HFFc6 (cell line): ENCODE measurements at regions not wholly inside any gene's neighbourhood (a gene's known extent, or its start where the extent isn't known, plus 50 kb on each side); places are given as distances from the start of the nearest gene placed in this dataset.
A peak's percentile ranks its signal among the peaks of the same experiment; 100 is the strongest.

ENCODE experiments used
- DNase-seq: peaks from one replicate; pipeline ENCODE4 v3.0.0-alpha.2; 2018
- H3K27ac Mint-ChIP-seq: 2 replicates; pipeline ENCODE4 v1.8.0; 2020; ENCODE audit warnings: mild to moderate bottlenecking, mixed read lengths
- H3K27me3 Mint-ChIP-seq: 2 replicates; pipeline ENCODE4 v1.8.0; 2021; ENCODE audit warnings: mild to moderate bottlenecking, moderate library complexity, mixed read lengths; ENCODE audit not compliant: insufficient read depth
- H3K36me3 Mint-ChIP-seq: 2 replicates; pipeline ENCODE4 v1.8.0; 2021; ENCODE audit warnings: low read depth, mixed read lengths
- H3K4me1 Mint-ChIP-seq: 2 replicates; pipeline ENCODE4 v1.8.0; 2020; ENCODE audit warnings: low read depth, mixed read lengths
- H3K4me3 Mint-ChIP-seq: 2 replicates; pipeline ENCODE4 v1.8.0; 2020; ENCODE audit warnings: mild to moderate bottlenecking, moderate library complexity, mixed read lengths
- H3K9me3 Mint-ChIP-seq: 2 replicates; pipeline ENCODE4 v1.8.0; 2020; ENCODE audit warnings: mild to moderate bottlenecking, mixed read lengths
- CTCF ChIP-seq: fragments of 200-600 bp; sonication (generic); IDR thresholded peaks from 2 replicates; pipeline ENCODE4 v1.5.0; 2021; ENCODE audit warnings: antibody characterized with exemption, mild to moderate bottlenecking

- Mint-ChIP-seq H3K4me1 (no peaks in the 10 kb centered on the region), H3K27ac (no peak overlapping the region), H3K27me3 (peaks cover 1% of the 10 kb centered on the region; the same call in 1 of the 2 replicates), H3K4me3 (no peak overlapping the region), H3K36me3 (no peaks in the 10 kb centered on the region), H3K9me3 (peaks cover 63% of the 10 kb centered on the region)
- DNase-seq, result no peak
- no peak for TF ChIP-seq CTCF
Observed at GRCh38 chr2:16774091-16774490, 108.5 kb upstream of the CYRIA start.

DNA sequence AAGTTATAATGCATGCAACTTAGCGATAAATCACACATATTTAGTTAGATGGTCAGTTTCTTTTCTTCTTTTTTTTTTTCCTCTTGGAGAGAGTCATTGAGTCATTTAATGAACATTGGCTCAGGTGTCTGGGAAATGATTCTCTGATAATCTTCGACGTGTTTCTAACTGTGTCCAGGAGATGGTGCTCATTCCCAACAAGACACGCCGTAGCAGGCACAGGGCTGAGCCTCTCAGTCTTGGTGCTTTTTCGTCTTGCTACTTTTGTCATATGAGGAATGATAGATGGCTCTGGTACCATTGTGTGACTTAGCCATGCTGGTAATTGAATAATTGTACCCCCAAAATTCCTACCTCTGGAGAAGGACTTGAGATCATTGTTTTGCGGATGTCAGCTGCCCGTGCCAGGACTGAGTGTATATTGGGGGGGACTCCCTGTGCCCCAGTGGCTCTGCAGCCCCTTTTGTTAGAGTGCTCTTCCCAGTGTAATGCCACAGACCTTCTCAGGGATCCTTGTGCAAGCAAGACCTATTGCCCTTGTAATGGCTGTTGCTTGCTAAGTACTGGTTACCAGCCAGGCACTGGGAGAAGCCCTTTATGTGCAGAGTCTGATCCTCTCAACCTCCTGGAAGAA, 107.6 kb upstream of the CYRIA start:
- Mint-ChIP-seq H3K4me3 (no peak overlapping the region), H3K27ac (no peak overlapping the region), H3K36me3 (no peaks in the 10 kb centered on the region), H3K4me1 (no peaks in the 10 kb centered on the region), H3K27me3 (no peaks in the 10 kb centered on the region), H3K9me3 (peaks cover 57% of the 10 kb centered on the region)
- no peak for DNase-seq
- TF ChIP-seq CTCF, result peak; percentile 43; the same call in 1 of the 2 replicates

DNA sequence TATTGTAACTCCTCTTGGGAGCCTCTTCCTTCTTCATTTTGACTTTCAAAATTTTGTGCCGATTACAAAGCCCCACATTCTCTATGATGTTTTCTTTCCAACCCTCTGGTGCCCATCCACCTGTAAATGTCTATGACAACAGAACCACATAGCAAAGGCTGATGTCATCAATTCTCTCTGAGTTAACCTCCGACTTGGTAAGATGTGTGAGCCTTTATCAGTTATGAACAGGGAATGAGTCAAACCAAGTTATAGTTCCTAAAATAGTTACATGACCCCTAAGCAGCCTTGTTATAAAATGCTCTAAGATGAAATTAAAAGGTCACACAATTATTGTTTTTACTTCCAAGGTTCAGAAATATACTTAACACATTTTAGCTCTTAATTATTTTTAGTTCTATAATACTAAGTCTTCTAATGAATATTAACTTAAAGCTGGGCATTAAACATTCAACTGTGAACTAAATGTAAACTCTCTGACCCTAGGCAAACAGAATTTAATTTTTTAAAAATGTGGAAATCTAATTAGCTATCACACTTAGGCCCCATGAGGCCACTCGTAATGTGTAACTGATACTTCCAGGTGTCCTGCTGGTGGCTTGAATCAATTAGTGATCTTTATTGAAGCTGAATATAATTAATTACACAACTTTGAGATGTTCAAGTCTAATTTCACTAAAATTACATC, 102.3 kb upstream of the CYRIA start:
- H3K36me3 Mint-ChIP-seq, result no peaks in the 10 kb centered on the region
- H3K27ac Mint-ChIP-seq, result no peak overlapping the region
- H3K9me3 Mint-ChIP-seq, result peaks cover 57% of the 10 kb centered on the region
- no peaks in the 10 kb centered on the region for H3K4me1 Mint-ChIP-seq
- no peak for TF ChIP-seq CTCF
- no peaks in the 10 kb centered on the region for H3K27me3 Mint-ChIP-seq
- DNase-seq, result no peak
- H3K4me3 Mint-ChIP-seq, result no peak overlapping the region

DNA sequence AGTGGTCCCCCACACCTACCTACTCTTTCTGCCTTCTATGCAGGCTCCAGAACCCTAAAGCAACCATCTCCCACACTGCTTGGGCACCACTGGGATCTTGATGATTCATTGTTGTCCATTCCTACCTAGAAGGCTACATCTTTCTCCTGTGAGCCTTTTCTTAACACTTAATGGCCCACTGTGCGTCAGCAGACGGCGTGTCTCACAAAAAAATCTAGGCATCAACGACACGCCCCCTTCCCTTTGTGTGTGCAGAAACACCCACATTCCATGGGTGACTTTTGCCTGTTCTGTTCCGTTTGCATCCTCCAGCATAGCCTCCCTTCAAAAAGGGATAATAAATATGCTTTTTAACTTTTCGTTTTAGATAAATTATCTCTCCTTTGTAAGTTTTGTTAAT, 99.7 kb upstream of the CYRIA start:
- TF ChIP-seq CTCF, result no peak
- peaks cover 41% of the 10 kb centered on the region for H3K9me3 Mint-ChIP-seq
- no peaks in the 10 kb centered on the region for H3K27me3 Mint-ChIP-seq
- H3K36me3 Mint-ChIP-seq, result no peaks in the 10 kb centered on the region
- H3K27ac Mint-ChIP-seq, result no peak overlapping the region
- H3K4me3 Mint-ChIP-seq, result no peak overlapping the region
- DNase-seq, result no peak
- H3K4me1 Mint-ChIP-seq, result no peaks in the 10 kb centered on the region

DNA sequence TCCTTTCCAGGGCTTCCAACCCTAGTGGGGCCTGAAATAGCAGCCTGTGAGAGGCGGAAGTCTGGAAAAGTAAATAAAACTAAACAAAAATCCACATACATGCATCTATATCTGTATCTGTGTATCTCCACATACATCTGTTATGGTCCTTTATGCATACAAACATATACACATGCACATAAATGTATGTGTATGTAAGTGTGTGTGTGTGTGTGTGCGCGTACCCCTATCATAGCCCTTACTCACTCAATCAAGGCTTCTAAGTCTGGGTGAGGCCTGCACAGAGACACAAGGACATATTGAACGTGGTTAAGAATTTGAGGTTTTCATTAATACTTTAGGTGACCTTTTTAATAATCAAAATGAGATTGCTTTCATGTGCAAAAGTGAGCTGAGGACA, 98.9 kb upstream of the CYRIA start:
- no peak overlapping the region for H3K27ac Mint-ChIP-seq
- peaks cover 32% of the 10 kb centered on the region for H3K9me3 Mint-ChIP-seq
- TF ChIP-seq CTCF, result no peak
- DNase-seq, result no peak
- no peaks in the 10 kb centered on the region for H3K27me3 Mint-ChIP-seq
- no peaks in the 10 kb centered on the region for H3K36me3 Mint-ChIP-seq
- no peaks in the 10 kb centered on the region for H3K4me1 Mint-ChIP-seq
- H3K4me3 Mint-ChIP-seq, result no peak overlapping the region
